Right hindlimb (tissue), 1 donor: ENCODE measurements at regions not wholly inside any gene's neighbourhood (a gene's known extent, or its start where the extent isn't known, plus 50 kb on each side); places are given as distances from the start of the nearest gene placed in this dataset.

ENCODE experiments used
- DNase-seq: peaks from one replicate; pipeline ENCODE4 v3.0.0-alpha.2; 2018

DNA sequence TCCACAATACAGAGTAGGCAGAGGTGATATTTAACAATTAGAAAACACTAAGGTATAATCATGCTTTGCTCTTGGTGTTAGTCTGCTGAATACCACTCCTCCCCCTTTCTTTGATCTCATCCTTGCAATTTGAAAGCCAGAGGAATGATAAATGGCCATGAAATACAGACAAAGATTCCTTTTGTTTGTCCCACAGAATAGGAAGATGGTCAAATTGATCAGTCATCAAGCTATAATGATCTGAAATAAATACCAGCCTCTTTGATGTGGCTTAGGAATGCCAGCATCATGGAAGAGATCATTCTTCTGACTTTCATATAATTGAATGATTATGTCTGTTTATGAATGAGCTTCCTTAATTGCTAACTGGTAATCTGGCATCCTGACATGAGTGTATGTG is 1541.7 kb upstream of the CDH8 start:
- DNase-seq = no peak

DNA sequence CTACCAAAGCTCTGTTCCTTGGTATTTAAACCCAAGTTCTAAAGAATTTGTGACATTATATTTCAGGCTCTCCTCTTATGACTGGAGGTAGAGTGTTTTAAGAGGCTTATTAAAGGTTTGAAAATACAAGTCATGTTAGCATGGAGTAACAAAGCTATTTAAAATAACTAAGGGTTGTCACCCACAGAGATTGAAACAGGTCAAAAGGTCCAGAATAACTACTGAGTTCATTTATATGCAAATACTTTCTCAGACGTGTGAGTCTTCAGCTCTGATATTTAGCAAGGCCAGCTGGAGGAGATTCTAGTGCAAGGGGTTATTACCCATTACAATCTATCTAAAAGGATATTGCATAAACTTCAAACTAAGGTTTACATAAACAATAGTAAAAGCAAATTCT is 1538.8 kb upstream of the CDH8 start:
- DNase-seq = no peak

DNA sequence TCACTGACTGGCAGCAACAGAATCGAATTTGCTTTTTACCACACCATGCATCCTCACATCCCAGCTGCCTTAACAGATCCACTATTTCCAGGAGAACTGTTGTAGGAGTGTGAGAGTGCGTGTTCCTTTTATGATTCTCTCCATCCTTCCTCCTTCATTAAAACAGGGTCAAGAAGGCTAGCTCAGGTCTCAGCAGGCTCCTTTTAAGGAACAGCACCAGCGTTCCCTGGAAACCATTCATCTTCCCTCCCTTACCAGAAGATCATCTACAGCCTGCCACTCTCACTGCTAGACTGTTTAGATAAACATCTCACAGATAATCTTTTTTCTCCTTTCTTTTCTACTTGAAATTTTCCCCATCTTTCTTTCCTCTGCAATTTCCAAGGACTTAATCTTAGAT is 1531.9 kb upstream of the CDH8 start:
- no peak for DNase-seq

DNA sequence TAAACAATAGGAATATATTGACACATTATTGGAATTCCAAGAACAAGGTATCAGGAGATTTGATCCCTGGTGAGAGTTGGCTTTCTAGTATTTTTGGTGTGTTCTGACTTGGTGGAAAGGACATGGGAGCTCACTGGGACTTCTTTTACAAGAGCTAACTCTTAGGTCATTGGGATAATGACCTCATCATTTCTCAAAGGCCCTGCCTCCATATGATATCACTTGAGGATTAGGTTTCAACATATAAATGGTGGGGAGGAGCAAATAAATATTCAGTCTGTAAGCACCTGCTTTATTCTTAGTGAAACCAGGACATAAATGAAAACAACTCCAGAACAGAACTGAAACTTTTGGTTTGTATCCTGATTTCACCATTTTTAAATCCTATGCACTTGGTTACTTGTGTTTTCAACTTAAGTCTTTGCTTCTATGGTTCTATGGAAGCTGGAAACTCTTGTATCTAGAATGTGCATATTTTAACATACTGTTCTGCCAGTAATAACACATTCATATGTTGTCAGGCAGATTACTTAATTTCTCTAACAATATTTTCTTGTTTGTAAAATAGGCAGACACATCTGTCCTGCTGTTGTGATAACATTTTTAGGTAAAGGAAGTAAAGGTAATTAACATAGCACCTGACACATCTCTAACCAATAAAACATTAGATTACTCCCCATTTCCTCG is 1527.7 kb upstream of the CDH8 start:
- no peak for DNase-seq

DNA sequence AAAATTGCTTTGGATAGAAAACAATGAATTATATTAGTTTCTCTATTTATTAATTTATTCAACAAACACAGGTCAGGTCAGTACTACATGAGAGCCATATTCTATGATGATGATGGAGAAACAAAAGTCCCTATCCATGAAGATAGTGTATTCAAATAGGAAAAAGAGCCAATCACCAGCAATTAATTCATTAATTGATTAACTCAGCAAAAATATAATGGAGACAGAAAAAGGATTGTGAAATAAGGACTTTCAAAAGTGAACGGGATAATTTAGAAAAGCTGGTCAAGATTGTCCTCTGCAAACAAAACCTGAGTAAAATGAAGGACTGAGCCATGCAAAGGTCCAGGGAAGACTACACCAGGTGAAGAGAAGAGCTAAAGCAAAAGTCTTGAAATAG is 1517.7 kb upstream of the CDH8 start:
- no peak for DNase-seq

DNA sequence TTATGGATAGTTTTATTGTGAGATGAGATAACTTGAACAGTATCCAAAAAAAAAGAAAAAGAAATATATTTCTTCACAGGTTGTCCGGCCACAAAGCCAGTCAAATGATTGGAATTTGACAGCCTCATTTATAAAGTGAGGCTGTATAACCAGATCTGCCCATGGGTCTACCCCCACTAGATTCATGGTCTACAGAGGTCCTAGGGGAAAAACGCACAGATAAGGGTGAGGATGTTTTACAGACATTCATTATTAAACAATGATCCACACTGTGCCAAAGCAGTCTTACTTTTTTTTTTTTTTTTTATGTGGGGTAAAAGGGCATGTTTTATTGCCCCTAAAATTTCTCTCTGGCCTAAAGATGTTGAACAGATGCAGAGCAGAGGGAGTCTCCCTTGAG is 1503.0 kb upstream of the CDH8 start:
- DNase-seq = no peak

DNA sequence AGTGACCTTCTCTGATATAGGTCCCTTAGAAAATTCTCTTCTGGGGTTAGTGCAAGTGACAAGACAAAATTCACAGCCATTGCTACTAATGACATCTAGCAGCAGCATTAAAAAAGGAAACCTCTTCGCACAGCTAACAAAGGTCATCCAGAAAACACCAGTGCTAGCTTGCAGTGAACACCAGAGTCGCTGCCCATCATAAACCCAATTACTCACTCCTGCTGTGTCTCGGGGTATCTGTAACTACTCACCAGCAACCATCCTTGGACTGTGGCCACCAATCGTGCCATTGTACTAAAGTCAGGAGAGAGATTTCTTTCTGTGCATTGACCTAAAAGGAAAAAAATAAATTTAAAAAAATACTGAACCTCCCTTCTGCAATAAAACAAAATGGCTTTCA is 1494.7 kb upstream of the CDH8 start:
- no peak for DNase-seq

DNA sequence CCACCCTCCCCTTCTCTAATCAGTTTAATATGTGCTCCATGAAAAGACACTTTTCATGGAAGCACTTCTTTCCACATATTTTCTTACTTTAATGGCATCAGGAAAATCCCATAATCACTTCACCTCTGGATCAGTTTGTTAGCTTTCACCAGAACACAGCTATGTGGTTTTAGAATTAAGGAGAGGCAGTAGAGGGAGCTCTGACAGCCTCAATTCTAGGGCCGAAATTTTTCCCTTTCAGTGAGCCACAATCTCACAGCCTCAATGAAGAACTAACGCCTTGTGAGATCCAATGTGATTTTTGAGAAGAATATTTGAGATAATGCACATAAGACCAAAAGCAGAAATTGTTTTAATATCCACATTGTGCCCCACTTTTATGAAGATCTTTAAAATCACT is 1494.0 kb upstream of the CDH8 start:
- no peak for DNase-seq

DNA sequence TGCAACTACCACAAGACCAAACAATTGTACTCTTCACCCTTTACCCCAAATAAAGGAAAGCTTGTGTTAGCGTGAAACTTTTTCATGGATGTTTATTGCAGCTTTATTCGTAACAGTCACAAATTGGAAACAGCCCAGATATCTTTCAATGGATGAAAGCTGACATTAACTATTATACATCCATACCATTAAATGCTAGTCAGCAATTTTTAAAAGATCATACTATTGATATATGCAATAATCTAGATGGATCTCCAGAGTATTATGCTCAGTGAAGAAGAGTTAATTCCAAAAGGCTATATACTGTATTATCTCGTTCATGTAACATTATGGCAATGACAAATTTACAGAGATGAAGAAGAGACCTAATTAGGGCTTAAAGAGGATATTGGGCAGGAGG is 1491.2 kb upstream of the CDH8 start:
- DNase-seq = no peak

DNA sequence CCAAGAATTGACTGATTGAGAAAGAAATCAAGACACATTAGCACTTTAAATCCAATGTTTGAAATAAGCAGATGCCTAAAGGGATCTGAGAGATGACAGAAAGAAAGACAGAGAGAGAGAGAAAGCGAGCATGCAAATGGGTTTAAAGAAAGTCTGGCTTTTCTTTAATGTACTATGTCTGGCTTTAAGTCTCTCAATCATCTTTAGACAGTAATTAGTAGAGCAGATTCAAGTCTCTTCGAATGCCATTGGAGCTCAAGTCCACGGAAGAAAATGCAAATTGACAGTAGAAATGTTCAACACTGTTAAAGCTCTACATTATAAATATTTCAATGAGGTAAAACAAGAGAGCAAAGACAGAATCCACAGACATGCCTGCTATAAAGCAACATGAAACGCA is 1480.2 kb upstream of the CDH8 start:
- no peak for DNase-seq

DNA sequence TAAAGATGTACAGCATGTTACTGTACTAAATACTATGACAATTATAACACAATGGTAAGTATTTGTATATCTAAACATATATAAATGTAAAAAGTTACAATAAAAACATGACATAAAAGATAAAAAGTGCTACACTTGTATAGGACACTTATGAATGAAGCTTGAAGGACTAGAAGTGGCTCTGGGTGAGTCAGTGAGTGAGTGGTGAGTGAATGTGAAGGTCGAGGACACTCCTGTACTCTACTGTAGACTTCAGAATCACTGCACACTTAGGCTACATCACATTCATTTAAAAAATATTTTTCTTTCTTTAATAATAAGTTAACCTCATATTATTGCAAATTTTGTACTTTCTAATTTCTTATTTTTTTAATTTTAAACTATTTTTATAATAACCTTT is 1476.7 kb upstream of the CDH8 start:
- no peak for DNase-seq

DNA sequence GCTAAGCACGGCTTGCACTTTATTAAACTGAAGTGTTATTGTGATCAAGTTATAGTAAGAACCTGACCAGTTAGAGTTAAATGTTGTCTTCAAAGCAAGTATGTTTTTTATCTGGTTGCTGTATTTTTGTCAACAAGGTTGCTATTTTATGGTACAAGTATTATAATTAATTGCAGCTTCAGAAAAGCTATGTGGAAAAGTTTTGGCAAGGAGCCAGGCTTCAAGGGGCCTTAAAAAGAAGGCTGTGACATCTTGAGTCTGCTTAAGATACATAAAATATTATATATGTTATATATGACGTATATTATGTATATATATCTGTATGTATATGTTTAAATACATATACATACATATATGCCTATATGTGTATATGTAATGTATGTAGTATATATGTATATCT is 1461.2 kb upstream of the CDH8 start:
- no peak for DNase-seq

DNA sequence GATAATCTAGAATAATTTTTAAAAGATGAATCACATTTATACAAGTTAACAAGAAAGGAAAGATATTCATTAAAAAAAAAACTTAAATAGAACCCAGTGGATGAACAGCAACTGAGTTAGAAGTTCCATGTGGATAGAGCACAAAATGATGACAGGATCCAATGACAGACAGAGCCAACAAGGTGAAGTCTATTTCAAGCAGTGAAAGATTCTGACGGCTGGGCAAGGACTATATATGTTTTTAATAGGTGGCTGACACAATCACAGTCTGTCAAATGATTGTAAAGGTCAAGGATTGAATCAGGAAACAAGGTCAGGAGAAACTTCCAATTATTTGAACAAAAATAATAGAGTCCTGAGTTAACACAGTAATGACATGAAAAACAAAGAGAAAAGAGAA is 1460.0 kb upstream of the CDH8 start:
- no peak for DNase-seq

DNA sequence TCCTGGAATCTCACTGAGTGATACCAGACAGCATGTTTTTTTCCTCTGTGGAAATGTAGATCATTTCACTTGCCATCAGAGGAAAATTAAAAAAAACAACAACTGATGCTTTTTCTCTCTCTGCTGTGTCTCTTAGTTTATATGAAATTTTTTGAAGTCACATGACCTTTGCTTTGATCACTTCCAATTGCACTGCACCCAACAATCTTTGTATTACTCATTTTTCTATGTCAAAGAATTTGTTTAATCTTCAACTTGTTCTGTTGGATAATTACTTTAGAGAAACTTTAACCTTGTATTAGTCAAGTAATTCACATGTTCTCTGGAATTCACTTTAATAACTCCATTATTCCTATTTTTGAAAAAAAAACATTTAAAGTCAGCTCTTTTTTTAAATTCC is 1452.7 kb upstream of the CDH8 start:
- DNase-seq = no peak

DNA sequence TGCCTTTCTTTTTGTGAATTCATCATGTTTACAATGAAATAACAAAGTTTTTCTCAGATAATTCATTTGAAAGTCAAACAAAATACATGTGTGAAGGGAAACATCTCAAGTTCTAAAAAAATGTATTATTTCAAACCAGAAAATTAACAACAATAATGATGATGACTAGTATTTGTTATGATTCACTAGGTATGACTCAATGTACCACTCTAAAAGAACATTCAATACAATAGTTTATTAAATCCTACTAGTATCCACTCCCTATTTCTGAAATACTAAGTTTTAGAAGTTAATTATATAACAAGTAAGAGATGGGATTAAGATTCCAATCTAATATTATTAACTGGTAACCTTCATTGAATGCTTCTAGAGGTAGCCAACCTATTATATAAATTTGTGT is 1444.8 kb upstream of the CDH8 start:
- DNase-seq = no peak

DNA sequence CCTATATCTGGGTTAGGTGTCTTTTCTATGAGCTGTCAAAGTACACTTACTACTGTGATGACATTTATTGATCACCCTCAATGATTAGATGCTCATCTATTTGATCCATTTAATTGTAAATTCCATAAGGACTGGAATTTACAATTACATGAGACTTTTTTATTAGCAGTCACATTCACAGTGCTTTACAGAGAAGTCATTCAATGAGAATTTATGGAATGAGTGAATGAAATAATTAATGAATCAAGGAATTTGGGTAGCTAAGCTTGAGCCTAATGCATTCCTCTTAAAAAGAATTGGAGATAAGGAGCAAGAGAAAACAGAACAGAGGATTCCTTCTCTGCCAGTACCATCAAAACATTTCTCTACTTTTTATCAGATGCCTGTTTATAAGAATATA is 1437.5 kb upstream of the CDH8 start:
- DNase-seq = no peak

DNA sequence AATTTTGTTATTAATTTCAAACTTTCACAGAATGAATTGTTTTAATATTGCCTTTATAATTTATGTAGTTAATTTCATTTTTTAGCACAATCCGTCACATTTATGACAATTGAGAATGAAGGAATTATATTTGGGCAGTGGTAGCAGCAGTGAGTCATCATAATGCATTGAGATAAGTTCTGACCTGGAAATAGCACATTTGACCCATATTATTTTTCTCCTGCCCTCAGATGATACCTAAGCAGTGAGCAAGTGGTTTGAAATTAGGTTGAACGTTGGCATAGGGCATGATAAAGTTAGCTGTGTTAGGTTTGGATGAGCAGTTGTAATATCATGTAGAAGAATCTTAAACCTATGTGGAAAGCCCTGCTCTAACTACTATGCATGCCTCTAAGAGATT is 1431.3 kb upstream of the CDH8 start:
- DNase-seq = no peak

DNA sequence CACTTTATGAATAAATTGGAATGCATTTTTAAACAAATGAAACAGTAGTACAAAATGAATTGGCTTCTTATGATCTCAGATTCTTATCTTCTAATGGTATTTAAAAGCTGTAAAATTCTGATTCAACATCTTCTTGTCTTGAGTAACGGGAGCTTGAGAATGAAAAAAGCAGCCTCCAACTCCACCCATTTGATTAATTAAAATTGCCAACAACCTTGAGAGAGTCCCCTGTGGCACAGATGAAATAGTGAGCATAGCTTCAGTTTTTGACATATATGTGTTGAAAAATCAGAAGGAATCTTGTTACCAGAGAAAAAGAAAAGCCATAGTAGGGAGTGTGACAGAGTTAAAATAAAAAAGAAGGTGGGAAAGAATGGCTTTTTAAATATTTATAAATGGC is 1426.1 kb upstream of the CDH8 start:
- no peak for DNase-seq

DNA sequence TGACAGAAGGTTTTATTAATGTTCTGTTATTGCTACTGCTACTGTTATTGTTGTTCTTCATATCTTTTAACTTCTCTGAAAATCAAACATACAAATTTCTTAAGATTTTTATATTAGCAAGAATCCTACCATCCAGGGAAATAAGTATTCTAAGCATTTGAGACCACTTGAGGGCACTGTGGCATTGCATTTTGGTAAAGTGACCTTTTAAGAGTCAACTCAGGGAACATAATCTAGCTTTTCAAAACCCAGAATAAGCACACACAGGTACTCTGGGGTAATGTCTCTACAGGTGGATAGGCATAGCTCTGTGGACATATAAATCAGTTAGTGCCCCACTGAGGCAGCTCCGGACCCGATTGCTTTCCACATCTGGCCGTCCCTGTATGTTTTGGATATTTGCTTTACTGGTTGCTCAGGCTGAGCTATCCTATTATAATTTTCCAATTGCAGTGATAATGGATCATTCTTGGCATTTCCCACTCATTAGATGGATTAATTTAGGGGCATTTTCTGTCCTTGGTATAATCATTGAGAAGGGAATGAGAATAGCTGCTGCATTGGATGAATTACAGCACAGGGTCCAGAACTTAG is 1425.1 kb upstream of the CDH8 start:
- DNase-seq = peak; percentile 55

DNA sequence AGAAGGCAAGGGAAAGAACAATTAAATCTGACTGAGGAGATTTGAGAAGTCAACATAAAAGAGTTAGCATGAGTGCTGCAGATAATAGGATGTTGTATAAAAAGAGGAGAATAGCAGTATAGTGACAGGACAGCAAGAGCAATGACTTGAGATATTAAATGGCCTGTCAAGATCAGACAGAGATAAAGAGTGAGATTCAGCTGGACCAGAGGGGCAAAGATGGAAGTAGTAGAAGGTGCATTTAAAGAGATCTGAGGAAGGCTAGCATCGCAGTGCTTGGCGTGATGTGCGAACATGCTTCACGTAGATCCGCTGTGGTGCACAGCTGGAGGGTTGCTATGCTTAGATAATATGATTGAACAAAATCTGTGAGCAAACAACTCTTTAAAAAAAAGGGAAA is 1422.6 kb upstream of the CDH8 start:
- no peak for DNase-seq

DNA sequence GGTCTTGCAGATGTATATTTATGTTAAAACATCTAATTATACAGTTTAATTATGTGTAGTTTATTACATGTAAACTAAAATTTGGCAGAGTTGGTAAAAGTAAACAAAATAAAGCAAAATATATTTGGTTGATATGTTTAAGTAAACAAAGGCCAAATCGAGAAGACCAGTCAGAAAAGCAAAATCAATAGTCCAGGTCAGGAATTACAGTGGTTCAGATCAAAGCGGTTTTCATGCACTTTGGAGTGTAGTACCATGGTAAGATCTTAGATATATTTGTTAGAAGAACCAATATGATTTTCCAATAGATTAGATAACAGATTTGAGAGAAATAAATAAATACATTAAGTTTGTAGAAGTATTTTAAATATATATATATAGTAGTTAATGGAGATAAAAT is 1421.6 kb upstream of the CDH8 start:
- DNase-seq = no peak

DNA sequence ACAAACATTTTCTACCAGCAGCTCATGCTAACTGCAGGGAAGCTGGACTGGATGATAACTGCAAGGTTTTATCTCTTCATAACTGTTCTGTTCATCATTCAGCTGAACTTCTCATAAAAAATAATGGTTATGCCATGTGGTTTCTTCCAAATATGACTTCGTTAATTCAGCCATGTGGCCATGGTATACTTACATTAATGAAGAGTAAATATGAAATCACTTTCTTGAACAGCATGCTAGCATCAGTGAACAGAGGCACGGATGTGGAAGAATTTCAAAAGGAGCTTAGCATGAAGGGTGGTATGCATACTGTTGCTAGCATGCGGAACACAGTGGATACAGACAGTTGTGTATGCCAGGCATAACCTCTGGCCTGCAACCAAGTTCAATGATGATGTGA is 1417.0 kb upstream of the CDH8 start:
- DNase-seq = no peak

DNA sequence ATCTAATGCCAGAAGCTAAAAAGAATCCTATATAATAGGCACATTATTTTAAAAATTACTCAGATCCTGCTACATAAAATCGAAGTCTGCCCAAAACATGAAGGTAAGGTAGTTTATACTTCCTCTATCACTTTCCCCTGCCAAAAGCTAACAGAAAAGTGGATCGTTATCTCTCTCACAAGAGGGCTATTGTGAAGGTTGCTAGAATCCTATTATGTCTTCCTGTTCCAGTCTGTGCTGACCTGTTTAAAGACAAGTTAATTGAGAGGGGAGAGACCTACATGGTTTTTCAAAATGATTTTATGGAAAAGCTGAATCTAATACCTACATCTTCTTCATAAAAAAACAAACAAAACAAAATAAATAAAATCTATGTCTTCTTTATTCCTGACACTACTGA is 1410.9 kb upstream of the CDH8 start:
- DNase-seq = no peak

DNA sequence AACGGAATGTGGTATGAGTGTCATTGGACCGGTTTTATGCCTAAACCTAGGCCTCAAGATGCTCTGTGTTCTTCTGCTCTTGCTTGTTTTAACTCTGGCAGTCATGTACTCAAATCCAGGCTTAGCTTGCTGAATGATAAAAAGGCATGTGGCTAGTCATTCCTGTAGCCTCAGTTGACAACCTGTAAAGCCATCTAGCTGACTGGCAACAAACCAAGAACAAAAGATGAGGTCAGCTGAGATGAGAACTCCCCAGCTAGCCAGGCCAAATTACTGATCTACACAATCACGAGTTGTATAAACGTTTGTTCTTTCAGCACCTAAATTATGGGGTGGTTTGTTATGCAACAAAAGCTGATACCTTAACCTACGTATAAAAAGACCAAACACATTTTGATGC is 1406.0 kb upstream of the CDH8 start:
- DNase-seq = no peak

DNA sequence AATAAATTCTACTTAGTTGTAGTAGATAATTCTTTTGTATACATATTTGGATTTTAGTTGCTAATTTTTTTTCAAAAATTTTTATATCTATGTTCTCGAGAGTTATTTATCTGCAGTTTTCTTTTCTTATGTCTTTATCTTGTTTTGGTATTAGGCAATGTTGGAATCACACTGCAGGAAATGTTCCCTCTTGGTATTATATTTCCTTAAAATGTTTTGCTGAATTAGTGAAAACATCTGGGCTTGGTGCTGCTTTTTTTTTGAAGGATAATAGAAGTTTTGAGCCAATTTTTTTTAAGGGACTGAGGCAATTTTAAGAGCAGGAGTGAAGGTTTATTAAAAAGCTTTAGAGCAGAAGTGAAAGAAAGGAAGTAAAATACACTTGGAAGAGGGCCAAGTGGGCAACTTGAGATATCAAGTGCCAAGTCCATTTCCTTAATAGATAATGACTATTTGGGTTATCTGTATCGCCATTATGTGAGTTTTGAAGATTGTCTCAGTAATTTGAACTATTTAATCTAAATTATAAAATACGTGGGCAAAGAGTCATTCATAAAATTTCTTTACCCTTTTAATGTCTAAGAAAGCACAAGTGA is 1390.1 kb upstream of the CDH8 start:
- DNase-seq = no peak
